ENCODE measurements at regions not wholly inside any gene's neighbourhood (a gene's known extent, or its start where the extent isn't known, plus 50 kb on each side); places are given as distances from the start of the nearest gene placed in this dataset.
A peak's percentile ranks its signal among the peaks of the same experiment; 100 is the strongest.
"Not testable (repeated sequence)": the region's sequence is repeated elsewhere in the genome, so short reads cannot be mapped to it uniquely, and the experiment has no call there.

GRCh38 chr15:85284497-85284896 is 95.9 kb upstream of the AKAP13 start:
- DNase-seq, result no peak
- no peak overlapping the region for H3K27ac ChIP-seq (ENCODE audit: low read length)
- 92% methylated on average over 2 of the region's 5 CpGs for WGBS (ENCODE audit: insufficient coverage, low lambda C conversion rate)
- H3K4me3 ChIP-seq (ENCODE audit: low read length), result no peak overlapping the region
- no peaks in the 10 kb centered on the region for H3K9me3 ChIP-seq (ENCODE audit: control insufficient read depth, low read depth, low read length)
- H3K4me1 ChIP-seq (ENCODE audit: control insufficient read depth, insufficient read depth, low read length), result no peaks in the 10 kb centered on the region
- no peaks in the 10 kb centered on the region for H3K36me3 ChIP-seq (ENCODE audit: control insufficient read depth, insufficient read depth, low read length)
- H3K27me3 ChIP-seq (ENCODE audit: control insufficient read depth, insufficient read depth, low read length), result peaks cover under 1% of the 10 kb centered on the region

- H3K27me3 ChIP-seq (ENCODE audit: control insufficient read depth, insufficient read depth, low read length), result peaks cover 4% of the 10 kb centered on the region
- no peak for DNase-seq
- no peak overlapping the region for H3K4me3 ChIP-seq (ENCODE audit: low read length)
- H3K4me1 ChIP-seq (ENCODE audit: control insufficient read depth, insufficient read depth, low read length), result no peaks in the 10 kb centered on the region
- no peaks in the 10 kb centered on the region for H3K9me3 ChIP-seq (ENCODE audit: control insufficient read depth, low read depth, low read length)
- H3K36me3 ChIP-seq (ENCODE audit: control insufficient read depth, insufficient read depth, low read length), result no peaks in the 10 kb centered on the region
- H3K27ac ChIP-seq (ENCODE audit: low read length), result no peak overlapping the region
- 60% methylated on average over 1 of the region's 6 CpGs for WGBS (ENCODE audit: insufficient coverage, low lambda C conversion rate)
Measured at GRCh38 chr15:85289677-85290365, 90.6 kb upstream of the AKAP13 start.

- WGBS (ENCODE audit: insufficient coverage, low lambda C conversion rate), result 100% methylated on average over 1 of the region's 5 CpGs
- H3K27ac ChIP-seq (ENCODE audit: low read length); H3K27me3 ChIP-seq (ENCODE audit: control insufficient read depth, insufficient read depth, low read length); DNase-seq; H3K4me3 ChIP-seq (ENCODE audit: low read length); H3K9me3 ChIP-seq (ENCODE audit: control insufficient read depth, low read depth, low read length); H3K4me1 ChIP-seq (ENCODE audit: control insufficient read depth, insufficient read depth, low read length); H3K36me3 ChIP-seq (ENCODE audit: control insufficient read depth, insufficient read depth, low read length): not testable (repeated sequence)
Measured at GRCh38 chr15:85292583-85292982, 87.8 kb upstream of the AKAP13 start.

GRCh38 chr15:85296615-85297402 is 83.6 kb upstream of the AKAP13 start:
- no peaks in the 10 kb centered on the region for H3K4me1 ChIP-seq (ENCODE audit: control insufficient read depth, insufficient read depth, low read length)
- peak; percentile 71 to 80 for DNase-seq
- no peaks in the 10 kb centered on the region for H3K36me3 ChIP-seq (ENCODE audit: control insufficient read depth, insufficient read depth, low read length)
- H3K9me3 ChIP-seq (ENCODE audit: control insufficient read depth, low read depth, low read length), result no peaks in the 10 kb centered on the region
- WGBS (ENCODE audit: insufficient coverage, low lambda C conversion rate), result 40% methylated on average over 3 of the region's 14 CpGs
- H3K27ac ChIP-seq (ENCODE audit: low read length), result no peak overlapping the region
- H3K27me3 ChIP-seq (ENCODE audit: control insufficient read depth, insufficient read depth, low read length), result no peaks in the 10 kb centered on the region
- H3K4me3 ChIP-seq (ENCODE audit: low read length), result peak overlapping the region; percentile 19

- H3K27me3 ChIP-seq (ENCODE audit: control insufficient read depth, insufficient read depth, low read length), result no peaks in the 10 kb centered on the region
- no peaks in the 10 kb centered on the region for H3K4me1 ChIP-seq (ENCODE audit: control insufficient read depth, insufficient read depth, low read length)
- DNase-seq, result no peak
- H3K27ac ChIP-seq (ENCODE audit: low read length), result no peak overlapping the region
- 100% methylated on average over 3 of the region's 7 CpGs for WGBS (ENCODE audit: insufficient coverage, low lambda C conversion rate)
- no peak overlapping the region for H3K4me3 ChIP-seq (ENCODE audit: low read length)
- H3K9me3 ChIP-seq (ENCODE audit: control insufficient read depth, low read depth, low read length), result no peaks in the 10 kb centered on the region
- no peaks in the 10 kb centered on the region for H3K36me3 ChIP-seq (ENCODE audit: control insufficient read depth, insufficient read depth, low read length)
Measured at GRCh38 chr15:85297537-85297936, 82.9 kb upstream of the AKAP13 start.

GRCh38 chr15:85298366-85298765 is 82.0 kb upstream of the AKAP13 start:
- H3K27me3 ChIP-seq (ENCODE audit: control insufficient read depth, insufficient read depth, low read length), result no peaks in the 10 kb centered on the region
- DNase-seq, result no peak
- no peaks in the 10 kb centered on the region for H3K4me1 ChIP-seq (ENCODE audit: control insufficient read depth, insufficient read depth, low read length)
- H3K9me3 ChIP-seq (ENCODE audit: control insufficient read depth, low read depth, low read length), result no peaks in the 10 kb centered on the region
- no peak overlapping the region for H3K27ac ChIP-seq (ENCODE audit: low read length)
- H3K36me3 ChIP-seq (ENCODE audit: control insufficient read depth, insufficient read depth, low read length), result no peaks in the 10 kb centered on the region
- H3K4me3 ChIP-seq (ENCODE audit: low read length), result no peak overlapping the region
- no CpG with 5 or more reads among the region's 4 CpGs for WGBS (ENCODE audit: insufficient coverage, low lambda C conversion rate)

- no peak overlapping the region for H3K27ac ChIP-seq (ENCODE audit: low read length)
- WGBS (ENCODE audit: insufficient coverage, low lambda C conversion rate), result no CpG with 5 or more reads among the region's 1 CpG
- no peaks in the 10 kb centered on the region for H3K4me1 ChIP-seq (ENCODE audit: control insufficient read depth, insufficient read depth, low read length)
- no peaks in the 10 kb centered on the region for H3K36me3 ChIP-seq (ENCODE audit: control insufficient read depth, insufficient read depth, low read length)
- H3K27me3 ChIP-seq (ENCODE audit: control insufficient read depth, insufficient read depth, low read length), result no peaks in the 10 kb centered on the region
- H3K9me3 ChIP-seq (ENCODE audit: control insufficient read depth, low read depth, low read length), result no peaks in the 10 kb centered on the region
- H3K4me3 ChIP-seq (ENCODE audit: low read length), result no peak overlapping the region
- DNase-seq, result no peak
Measured at GRCh38 chr15:85298941-85299340, 81.5 kb upstream of the AKAP13 start.

- Histone ChIP-seq H3K4me1 (ENCODE audit: control insufficient read depth, insufficient read depth, low read length) (no peaks in the 10 kb centered on the region), H3K9me3 (ENCODE audit: control insufficient read depth, low read depth, low read length) (no peaks in the 10 kb centered on the region), H3K27ac (ENCODE audit: low read length) (no peak overlapping the region), H3K27me3 (ENCODE audit: control insufficient read depth, insufficient read depth, low read length) (no peaks in the 10 kb centered on the region), H3K36me3 (ENCODE audit: control insufficient read depth, insufficient read depth, low read length) (no peaks in the 10 kb centered on the region), H3K4me3 (ENCODE audit: low read length) (no peak overlapping the region)
- no CpG with 5 or more reads among the region's 2 CpGs for WGBS (ENCODE audit: insufficient coverage, low lambda C conversion rate)
- no peak for DNase-seq
Measured at GRCh38 chr15:85302271-85302670, 78.1 kb upstream of the AKAP13 start.

GRCh38 chr15:85305050-85305449 is 75.4 kb upstream of the AKAP13 start:
- Histone ChIP-seq H3K36me3 (ENCODE audit: control insufficient read depth, insufficient read depth, low read length) (no peaks in the 10 kb centered on the region), H3K4me3 (ENCODE audit: low read length) (no peak overlapping the region), H3K4me1 (ENCODE audit: control insufficient read depth, insufficient read depth, low read length) (no peaks in the 10 kb centered on the region), H3K27me3 (ENCODE audit: control insufficient read depth, insufficient read depth, low read length) (no peaks in the 10 kb centered on the region), H3K9me3 (ENCODE audit: control insufficient read depth, low read depth, low read length) (no peaks in the 10 kb centered on the region), H3K27ac (ENCODE audit: low read length) (no peak overlapping the region)
- 81% methylated on average over 2 of the region's 2 CpGs for WGBS (ENCODE audit: insufficient coverage, low lambda C conversion rate)
- DNase-seq, result no peak

GRCh38 chr15:85306946-85307686 is 73.3 kb upstream of the AKAP13 start:
- no peak for DNase-seq
- Histone ChIP-seq H3K27me3 (ENCODE audit: control insufficient read depth, insufficient read depth, low read length) (no peaks in the 10 kb centered on the region), H3K36me3 (ENCODE audit: control insufficient read depth, insufficient read depth, low read length) (no peaks in the 10 kb centered on the region), H3K4me3 (ENCODE audit: low read length) (no peak overlapping the region), H3K9me3 (ENCODE audit: control insufficient read depth, low read depth, low read length) (no peaks in the 10 kb centered on the region), H3K4me1 (ENCODE audit: control insufficient read depth, insufficient read depth, low read length) (no peaks in the 10 kb centered on the region), H3K27ac (ENCODE audit: low read length) (no peak overlapping the region)
- WGBS (ENCODE audit: insufficient coverage, low lambda C conversion rate), result no CpG with 5 or more reads among the region's 5 CpGs

Measured in large intestine (tissue), 3 donors.